K562 (cell line): ENCODE measurements at regions not wholly inside any gene's neighbourhood (a gene's known extent, or its start where the extent isn't known, plus 50 kb on each side); places are given as distances from the start of the nearest gene placed in this dataset.

Source experiments
- AFF1 ChIP-seq, 2 experiments: fragments of 450-650 bp; IDR thresholded peaks; 2 replicates each; pipeline ENCODE4 v1.6.1; 2018; ENCODE audit warnings: mild to moderate bottlenecking in 2 of 2, low read depth in 1 of 2; ENCODE audit not compliant: partially characterized antibody in 2 of 2
- CBX3 ChIP-seq, 2 experiments: IDR thresholded peaks; 1 replicate in 1 of 2; 2 replicates in 1 of 2; pipeline ENCODE4 v1.6.1; 2012; ENCODE audit warnings: inconsistent platforms in 2 of 2, low read length in 2 of 2, borderline replicate concordance in 1 of 2, control low read depth in 1 of 2
- CTBP1 ChIP-seq: fragments of 450-650 bp; IDR thresholded peaks from 2 replicates; pipeline ENCODE4 v1.6.1; 2016; ENCODE audit warnings: borderline replicate concordance
- EHMT2 ChIP-seq: fragments of 450-650 bp; IDR thresholded peaks from 2 replicates; pipeline ENCODE4 v1.6.1; 2018; ENCODE audit warnings: antibody characterized with exemption
- FOXM1 ChIP-seq, 2 experiments: fragments of 450-650 bp in 1 of 2; sonication (generic) in 1 of 2; formaldehyde crosslinking in 1 of 2; IDR thresholded peaks; 2 replicates each; pipeline versions ENCODE4 v1.6.1 to v1.9.0; 2017 to 2022; ENCODE audit warnings: low read depth in 2 of 2, mild to moderate bottlenecking in 2 of 2, missing genetic modification reagents in 1 of 2, moderate library complexity in 1 of 2
- FUS ChIP-seq: fragments of 200-400 bp; formaldehyde crosslinking; optimal IDR thresholded peaks from 2 replicates; pipeline ENCODE3; 2017; ENCODE audit warnings: low read depth, low read length
- GABPA ChIP-seq: fragments of 200-800 bp; sonication (Bioruptor generic); conservative IDR thresholded peaks from 2 replicates; pipeline ENCODE4 v1.6.1; 2016; ENCODE audit warnings: low read depth, missing genetic modification characterization, missing compliant biosample characterization
- IFI16 ChIP-seq: fragments of 250-450 bp; sonication (Bioruptor Pico); IDR thresholded peaks from 2 replicates; pipeline ENCODE4 v2.1.2; 2022; ENCODE audit warnings: mild to moderate bottlenecking, inconsistent platforms
- JUND ChIP-seq, 2 experiments: IDR thresholded peaks; 2 replicates in 1 of 2; 3 replicates in 1 of 2; pipeline ENCODE4 v1.6.1; 2011; ENCODE audit warnings: borderline replicate concordance in 2 of 2, low read depth in 2 of 2, low read length in 2 of 2, improper control_type of control experiment in 1 of 2, missing biosample characterization in 1 of 2, missing genetic modification characterization in 1 of 2, missing genetic modification reagents in 1 of 2
- KDM1A ChIP-seq, 2 experiments: fragments of 450-650 bp; IDR thresholded peaks; 2 replicates each; pipeline ENCODE4 v1.6.1; 2016; ENCODE audit warnings: mild to moderate bottlenecking in 2 of 2
- PHTF2 ChIP-seq: fragments of 250-450 bp; sonication (Bioruptor Pico); IDR thresholded peaks from 2 replicates; pipeline ENCODE4 v1.5.0; 2021; ENCODE audit warnings: mild to moderate bottlenecking
- SMARCC2 ChIP-seq: fragments of 450-650 bp; IDR thresholded peaks from 2 replicates; pipeline ENCODE4 v1.6.1; 2017; ENCODE audit warnings: antibody characterized with exemption, moderate library complexity, mild to moderate bottlenecking, low read depth
- SMC3 ChIP-seq: conservative IDR thresholded peaks from 2 replicates; pipeline ENCODE4 v1.6.1; 2011; ENCODE audit warnings: low read depth, low read length, improper control_type of control experiment; ENCODE audit not compliant: insufficient read depth
- SRF ChIP-seq, 2 experiments: fragments of 250-450, 450-650 bp in 1 of 2; sonication (Bioruptor Pico) in 1 of 2; sonication (generic) in 1 of 2; formaldehyde crosslinking; IDR thresholded peaks; 2 replicates each; pipeline versions ENCODE4 v1.5.0 to v1.5.1; 2020 to 2022; ENCODE audit warnings: mild to moderate bottlenecking in 1 of 2, missing genetic modification reagents in 1 of 2
- ZBTB33 ChIP-seq: sonication (generic); formaldehyde crosslinking; IDR thresholded peaks from 2 replicates; pipeline ENCODE4 v1.8.1; 2023; ENCODE audit warnings: mild to moderate bottlenecking, missing genetic modification reagents
- ZNF324 ChIP-seq: fragments of 250-450 bp; sonication (Bioruptor Pico); IDR thresholded peaks from 2 replicates; pipeline ENCODE4 v1.4.0; 2020; ENCODE audit warnings: mild to moderate bottlenecking
- ZNF699 ChIP-seq: fragments of 250-450 bp; sonication (Bioruptor Pico); IDR thresholded peaks from 2 replicates; pipeline ENCODE4 v1.8.0; 2021; ENCODE audit warnings: mild to moderate bottlenecking, moderate library complexity; ENCODE audit not compliant: insufficient replicate concordance
- TF ChIP-seq, protein P1 (sequence below): fragments of 250-450 bp; sonication (Bioruptor Pico); IDR thresholded peaks from 2 replicates; pipeline ENCODE4 v1.5.0; 2020; ENCODE audit warnings: mild to moderate bottlenecking
- TF ChIP-seq, protein P2 (sequence below), 2 experiments: fragments of 450-650 bp; IDR thresholded peaks; 2 replicates each; pipeline ENCODE4 v1.6.1; 2016

- TF ChIP-seq AFF1 (IDR thresholded peaks at IDR 0.05; ENCODE audit: low read depth in 1 of 2, partially characterized antibody in 2 of 2) (no peak), CBX3 (IDR thresholded peaks at IDR 0.05; ENCODE audit: borderline replicate concordance in 1 of 2, low read length in 2 of 2) (no peak), SMC3 (peak; percentile 78), ZBTB33 (CRISPR knock-in tag) (peak; percentile 81), FUS (no peak), SMARCC2 (no peak), JUND (IDR thresholded peaks at IDR 0.05; ENCODE audit: borderline replicate concordance, low read depth, low read length) (peak; percentile 31; the same call in 1 of the 2 replicates), JUND (tag; IDR thresholded peaks at IDR 0.05; ENCODE audit: borderline replicate concordance, low read depth, low read length) (no peak; the same call in 2 of the 3 replicates), KDM1A (IDR thresholded peaks at IDR 0.05) (no peak), CTBP1 (peak; percentile 53), ZNF699 (no peak), EHMT2 (0 out of 2 replicates have a peak, but pooled peaks have one; percentile 46), ZNF324 (CRISPR knock-in tag) (no peak), SRF (CRISPR knock-in tag; IDR thresholded peaks at IDR 0.05) (no peak), GABPA (no peak), PHTF2 (no peak), IFI16 (no peak), FOXM1 (IDR thresholded peaks at IDR 0.05; ENCODE audit: low read depth) (no peak), FOXM1 (CRISPR knock-in tag; IDR thresholded peaks at IDR 0.05; ENCODE audit: low read depth) (no peak)
- TF ChIP-seq, protein P1, sequence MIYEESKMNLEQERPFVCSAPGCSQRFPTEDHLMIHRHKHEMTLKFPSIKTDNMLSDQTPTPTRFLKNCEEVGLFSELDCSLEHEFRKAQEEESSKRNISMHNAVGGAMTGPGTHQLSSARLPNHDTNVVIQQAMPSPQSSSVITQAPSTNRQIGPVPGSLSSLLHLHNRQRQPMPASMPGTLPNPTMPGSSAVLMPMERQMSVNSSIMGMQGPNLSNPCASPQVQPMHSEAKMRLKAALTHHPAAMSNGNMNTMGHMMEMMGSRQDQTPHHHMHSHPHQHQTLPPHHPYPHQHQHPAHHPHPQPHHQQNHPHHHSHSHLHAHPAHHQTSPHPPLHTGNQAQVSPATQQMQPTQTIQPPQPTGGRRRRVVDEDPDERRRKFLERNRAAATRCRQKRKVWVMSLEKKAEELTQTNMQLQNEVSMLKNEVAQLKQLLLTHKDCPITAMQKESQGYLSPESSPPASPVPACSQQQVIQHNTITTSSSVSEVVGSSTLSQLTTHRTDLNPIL (CRISPR knock-in tag): no peak
- TF ChIP-seq, protein P2, sequence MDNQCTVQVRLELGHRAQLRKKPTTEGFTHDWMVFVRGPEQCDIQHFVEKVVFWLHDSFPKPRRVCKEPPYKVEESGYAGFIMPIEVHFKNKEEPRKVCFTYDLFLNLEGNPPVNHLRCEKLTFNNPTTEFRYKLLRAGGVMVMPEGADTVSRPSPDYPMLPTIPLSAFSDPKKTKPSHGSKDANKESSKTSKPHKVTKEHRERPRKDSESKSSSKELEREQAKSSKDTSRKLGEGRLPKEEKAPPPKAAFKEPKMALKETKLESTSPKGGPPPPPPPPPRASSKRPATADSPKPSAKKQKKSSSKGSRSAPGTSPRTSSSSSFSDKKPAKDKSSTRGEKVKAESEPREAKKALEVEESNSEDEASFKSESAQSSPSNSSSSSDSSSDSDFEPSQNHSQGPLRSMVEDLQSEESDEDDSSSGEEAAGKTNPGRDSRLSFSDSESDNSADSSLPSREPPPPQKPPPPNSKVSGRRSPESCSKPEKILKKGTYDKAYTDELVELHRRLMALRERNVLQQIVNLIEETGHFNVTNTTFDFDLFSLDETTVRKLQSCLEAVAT (IDR thresholded peaks at IDR 0.05): no peak
Observed at GRCh38 chr6:217048-217659, 75.1 kb upstream of the DUSP22 start (continued).
